ENCODE measurements at regions not wholly inside any gene's neighbourhood (a gene's known extent, or its start where the extent isn't known, plus 50 kb on each side); places are given as distances from the start of the nearest gene placed in this dataset.

DNA sequence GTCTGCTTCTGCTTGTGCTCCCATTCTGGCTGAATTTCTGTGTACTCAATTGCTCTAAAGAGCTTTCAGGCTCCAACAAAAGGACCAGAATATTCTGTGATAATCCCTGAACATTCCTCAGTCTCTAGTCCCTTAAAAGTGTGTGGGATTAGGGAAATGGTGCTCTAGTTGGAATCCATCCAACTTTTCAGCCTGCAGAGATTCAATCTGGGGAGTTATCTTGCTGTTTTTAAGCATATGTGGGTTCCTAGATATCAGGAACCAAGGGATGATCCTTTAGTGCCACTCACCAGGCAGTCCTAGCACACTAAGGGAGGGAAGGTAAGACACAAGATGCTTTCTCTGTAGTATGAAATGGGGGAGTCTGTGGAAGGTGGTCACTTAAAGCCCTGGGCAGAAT lies 140.3 kb upstream of the SLC1A4 start:
- TF ChIP-seq, protein P1, sequence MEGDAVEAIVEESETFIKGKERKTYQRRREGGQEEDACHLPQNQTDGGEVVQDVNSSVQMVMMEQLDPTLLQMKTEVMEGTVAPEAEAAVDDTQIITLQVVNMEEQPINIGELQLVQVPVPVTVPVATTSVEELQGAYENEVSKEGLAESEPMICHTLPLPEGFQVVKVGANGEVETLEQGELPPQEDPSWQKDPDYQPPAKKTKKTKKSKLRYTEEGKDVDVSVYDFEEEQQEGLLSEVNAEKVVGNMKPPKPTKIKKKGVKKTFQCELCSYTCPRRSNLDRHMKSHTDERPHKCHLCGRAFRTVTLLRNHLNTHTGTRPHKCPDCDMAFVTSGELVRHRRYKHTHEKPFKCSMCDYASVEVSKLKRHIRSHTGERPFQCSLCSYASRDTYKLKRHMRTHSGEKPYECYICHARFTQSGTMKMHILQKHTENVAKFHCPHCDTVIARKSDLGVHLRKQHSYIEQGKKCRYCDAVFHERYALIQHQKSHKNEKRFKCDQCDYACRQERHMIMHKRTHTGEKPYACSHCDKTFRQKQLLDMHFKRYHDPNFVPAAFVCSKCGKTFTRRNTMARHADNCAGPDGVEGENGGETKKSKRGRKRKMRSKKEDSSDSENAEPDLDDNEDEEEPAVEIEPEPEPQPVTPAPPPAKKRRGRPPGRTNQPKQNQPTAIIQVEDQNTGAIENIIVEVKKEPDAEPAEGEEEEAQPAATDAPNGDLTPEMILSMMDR (IDR thresholded peaks at IDR 0.05) = no peak
- no peak for TF ChIP-seq POLR2A (IDR thresholded peaks at IDR 0.05)
- TF ChIP-seq EP300 (IDR thresholded peaks at IDR 0.05) = no peak

Data from sigmoid colon (tissue), 4 donors.